ENCODE measurements at regions not wholly inside any gene's neighbourhood (a gene's known extent, or its start where the extent isn't known, plus 50 kb on each side); places are given as distances from the start of the nearest gene placed in this dataset.

- DNase-seq = no peak
Observed at GRCh38 chr4:175127314-175127713, 209.2 kb downstream of the ADAM29 start.

GRCh38 chr4:175129797-175130196, 211.6 kb downstream of the ADAM29 start:
- no peak for DNase-seq

GRCh38 chr4:175139205-175139604, 221.0 kb downstream of the ADAM29 start:
- no peak for DNase-seq

GRCh38 chr4:175143116-175143515, 225.0 kb downstream of the ADAM29 start:
- DNase-seq = no peak

- DNase-seq = no peak
Observed at GRCh38 chr4:175146799-175147198, 228.6 kb downstream of the ADAM29 start.

- DNase-seq = no peak
Observed at GRCh38 chr4:175147233-175147632, 229.1 kb downstream of the ADAM29 start.

- DNase-seq = peak in 1 of 3 experiments; percentile 7
Observed at GRCh38 chr4:175166020-175166419, 247.9 kb downstream of the ADAM29 start.

- peak in 1 of 3 experiments; percentile 8 for DNase-seq
Observed at GRCh38 chr4:175176710-175177109, 258.6 kb downstream of the ADAM29 start.

GRCh38 chr4:175190654-175191053, 272.5 kb downstream of the ADAM29 start:
- no peak for DNase-seq

- no peak for DNase-seq
Observed at GRCh38 chr4:175198056-175198455, 279.9 kb downstream of the ADAM29 start.

GRCh38 chr4:175215208-175215607, 297.1 kb downstream of the ADAM29 start:
- no peak for DNase-seq

- no peak for DNase-seq
Observed at GRCh38 chr4:175215657-175216056, 297.5 kb downstream of the ADAM29 start.

- no peak for DNase-seq
Observed at GRCh38 chr4:175229154-175229553, 311.0 kb downstream of the ADAM29 start.

GRCh38 chr4:175234162-175234561, 316.0 kb downstream of the ADAM29 start:
- DNase-seq = no peak

- DNase-seq = peak in 1 of 3 experiments; percentile 12
Observed at GRCh38 chr4:175238827-175239517, 320.8 kb downstream of the ADAM29 start.

- DNase-seq = no peak
Observed at GRCh38 chr4:175246941-175247340, 328.8 kb downstream of the ADAM29 start.

GRCh38 chr4:175252642-175253041, 334.5 kb downstream of the ADAM29 start:
- DNase-seq = no peak

- no peak for DNase-seq
Observed at GRCh38 chr4:175253184-175253902, 335.2 kb downstream of the ADAM29 start.

GRCh38 chr4:175263537-175263936, 345.4 kb downstream of the ADAM29 start:
- no peak for DNase-seq

- DNase-seq = no peak
Observed at GRCh38 chr4:175271010-175271630, 353.0 kb downstream of the ADAM29 start.

- no peak for DNase-seq
Observed at GRCh38 chr4:175273995-175274753, 356.0 kb downstream of the ADAM29 start.

- DNase-seq = no peak
Observed at GRCh38 chr4:175277816-175278215, 359.7 kb downstream of the ADAM29 start.

- no peak for DNase-seq
Observed at GRCh38 chr4:175280153-175280552, 362.0 kb downstream of the ADAM29 start.
